ENCODE measurements at regions not wholly inside any gene's neighbourhood (a gene's known extent, or its start where the extent isn't known, plus 50 kb on each side); places are given as distances from the start of the nearest gene placed in this dataset.
A peak's percentile ranks its signal among the peaks of the same experiment; 100 is the strongest.
"Not testable (repeated sequence)": the region's sequence is repeated elsewhere in the genome, so short reads cannot be mapped to it uniquely, and the experiment has no call there.

GRCh38 chr15:62325597-62325996, 160.5 kb upstream of the C2CD4B start:
- no peak for DNase-seq

- no peak for DNase-seq
Measured at GRCh38 chr15:62326460-62327011, 161.5 kb upstream of the C2CD4B start.

- no peak for DNase-seq
Measured at GRCh38 chr15:62327406-62327805, 162.3 kb upstream of the C2CD4B start.

- not testable (repeated sequence) for DNase-seq
Measured at GRCh38 chr15:62332472-62332871, 167.4 kb upstream of the C2CD4B start.

GRCh38 chr15:62334536-62334935, 169.5 kb upstream of the C2CD4B start:
- DNase-seq, result no peak

- no peak for DNase-seq
Measured at GRCh38 chr15:62337934-62338333, 172.8 kb upstream of the C2CD4B start.

GRCh38 chr15:62338497-62338896, 173.4 kb upstream of the C2CD4B start:
- no peak for DNase-seq

GRCh38 chr15:62342959-62343358, 177.9 kb upstream of the C2CD4B start:
- no peak for DNase-seq

- DNase-seq, result no peak
Measured at GRCh38 chr15:62343397-62343796, 178.3 kb upstream of the C2CD4B start.

- DNase-seq, result no peak
Measured at GRCh38 chr15:62344806-62345539, 179.9 kb upstream of the C2CD4B start.

GRCh38 chr15:62346168-62346567, 181.1 kb upstream of the C2CD4B start:
- no peak for DNase-seq

GRCh38 chr15:62348118-62348517, 183.0 kb upstream of the C2CD4B start:
- DNase-seq, result no peak

GRCh38 chr15:62348623-62349022, 183.5 kb upstream of the C2CD4B start:
- no peak for DNase-seq

GRCh38 chr15:62352817-62353216, 187.7 kb upstream of the C2CD4B start:
- no peak for DNase-seq

GRCh38 chr15:62357431-62357830, 192.3 kb upstream of the C2CD4B start:
- no peak for DNase-seq

GRCh38 chr15:62359416-62359815, 194.3 kb upstream of the C2CD4B start:
- no peak for DNase-seq

GRCh38 chr15:62360332-62361097, 195.4 kb upstream of the C2CD4B start:
- DNase-seq, result peak; percentile 84

GRCh38 chr15:62362144-62362543, 197.1 kb upstream of the C2CD4B start:
- no peak for DNase-seq

- no peak for DNase-seq
Measured at GRCh38 chr15:62362608-62363007, 197.5 kb upstream of the C2CD4B start.

GRCh38 chr15:62363913-62364312, 198.8 kb upstream of the C2CD4B start:
- no peak for DNase-seq

- peak; percentile 6 for DNase-seq
Measured at GRCh38 chr15:62365795-62366442, 200.8 kb upstream of the C2CD4B start.

- DNase-seq, result no peak
Measured at GRCh38 chr15:62369454-62369853, 204.4 kb upstream of the C2CD4B start.

GRCh38 chr15:62371683-62372082, 206.6 kb upstream of the C2CD4B start:
- DNase-seq, result not testable (repeated sequence)

All from DMS79 treated with DMSO at 0.1 percent for 48 hours (cell line).